ENCODE measurements at regions not wholly inside any gene's neighbourhood (a gene's known extent, or its start where the extent isn't known, plus 50 kb on each side); places are given as distances from the start of the nearest gene placed in this dataset.

DNA sequence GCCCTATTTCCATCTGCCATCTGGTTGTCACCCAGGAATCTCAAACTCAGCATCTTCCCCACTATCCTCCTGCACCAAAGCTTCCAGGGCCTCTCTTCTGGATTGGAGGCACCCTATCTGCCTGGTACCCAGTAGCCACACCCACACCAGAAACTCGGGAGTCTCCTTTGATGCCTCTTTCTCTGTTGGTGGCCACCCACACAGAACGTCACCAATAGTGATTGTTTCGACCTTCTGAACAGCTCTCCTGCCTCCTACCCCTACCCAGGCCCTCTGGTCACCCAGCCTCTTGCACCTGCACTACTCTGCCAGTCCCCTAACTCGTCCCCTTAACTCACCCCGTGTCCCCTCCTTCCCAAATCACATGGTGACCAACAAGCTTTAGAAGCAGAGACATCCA is 95.0 kb downstream of the IRF2BPL start:
- DNase-seq, result no peak
- Histone ChIP-seq H3K27me3 (replicated peaks) (no peaks in the 10 kb centered on the region), H3K36me3 (replicated peaks) (no peaks in the 10 kb centered on the region), H3K27ac (no peak overlapping the region), H3K4me3 (ENCODE audit: low read depth, low read length) (no peak overlapping the region)
- in situ Hi-C loops (cut with HindIII; ENCODE audit: low pct_ligation_motif_present, low sequenced_read_pairs), result no loop called here
- TF ChIP-seq, protein P1, sequence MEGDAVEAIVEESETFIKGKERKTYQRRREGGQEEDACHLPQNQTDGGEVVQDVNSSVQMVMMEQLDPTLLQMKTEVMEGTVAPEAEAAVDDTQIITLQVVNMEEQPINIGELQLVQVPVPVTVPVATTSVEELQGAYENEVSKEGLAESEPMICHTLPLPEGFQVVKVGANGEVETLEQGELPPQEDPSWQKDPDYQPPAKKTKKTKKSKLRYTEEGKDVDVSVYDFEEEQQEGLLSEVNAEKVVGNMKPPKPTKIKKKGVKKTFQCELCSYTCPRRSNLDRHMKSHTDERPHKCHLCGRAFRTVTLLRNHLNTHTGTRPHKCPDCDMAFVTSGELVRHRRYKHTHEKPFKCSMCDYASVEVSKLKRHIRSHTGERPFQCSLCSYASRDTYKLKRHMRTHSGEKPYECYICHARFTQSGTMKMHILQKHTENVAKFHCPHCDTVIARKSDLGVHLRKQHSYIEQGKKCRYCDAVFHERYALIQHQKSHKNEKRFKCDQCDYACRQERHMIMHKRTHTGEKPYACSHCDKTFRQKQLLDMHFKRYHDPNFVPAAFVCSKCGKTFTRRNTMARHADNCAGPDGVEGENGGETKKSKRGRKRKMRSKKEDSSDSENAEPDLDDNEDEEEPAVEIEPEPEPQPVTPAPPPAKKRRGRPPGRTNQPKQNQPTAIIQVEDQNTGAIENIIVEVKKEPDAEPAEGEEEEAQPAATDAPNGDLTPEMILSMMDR (IDR thresholded peaks at IDR 0.05; ENCODE audit: low read depth, low read length, missing control alignments), result no peak

DNA sequence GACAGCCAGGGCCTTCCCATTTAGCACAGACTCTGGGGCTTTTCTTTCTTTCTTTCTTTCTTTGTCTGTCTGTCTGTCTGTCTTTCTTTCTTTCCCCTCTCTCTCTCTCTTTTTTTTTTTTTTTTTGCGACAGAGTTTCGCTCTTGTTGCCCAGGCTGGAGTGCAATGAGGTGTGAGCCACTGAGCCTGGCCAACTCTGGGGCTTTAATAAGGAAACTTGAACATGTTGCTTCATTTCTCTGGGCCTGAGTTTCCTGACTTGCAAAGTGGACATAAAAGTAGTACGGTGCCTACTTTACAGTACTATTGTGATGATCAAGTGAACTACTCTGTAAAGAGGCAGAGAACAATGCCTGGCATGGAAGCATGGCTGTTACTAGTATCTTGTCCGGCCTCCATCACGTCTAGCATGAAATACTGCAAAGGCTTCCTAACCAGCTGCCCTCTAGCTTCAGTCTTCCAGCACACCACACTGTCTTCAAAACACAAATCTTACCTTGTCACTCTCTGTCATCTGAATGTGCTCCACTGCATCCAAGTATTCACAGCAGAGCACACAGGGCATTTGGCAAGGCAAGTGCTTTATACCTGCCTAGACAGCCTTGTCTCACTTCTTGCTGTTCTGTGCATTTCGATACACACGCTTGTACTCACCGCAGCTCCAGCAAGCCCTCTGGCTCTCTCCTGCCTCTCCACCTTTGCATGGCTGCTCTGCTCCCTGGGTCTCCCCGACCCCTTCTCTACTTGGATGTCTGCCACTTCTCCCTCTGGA is 96.7 kb downstream of the IRF2BPL start:
- in situ Hi-C loops (cut with HindIII; ENCODE audit: low pct_ligation_motif_present, low sequenced_read_pairs), result no loop called here
- TF ChIP-seq, protein P1 (IDR thresholded peaks at IDR 0.05; ENCODE audit: low read depth, low read length, missing control alignments), result no peak
- Histone ChIP-seq H3K36me3 (replicated peaks) (no peaks in the 10 kb centered on the region), H3K27ac (no peak overlapping the region), H3K27me3 (replicated peaks) (no peaks in the 10 kb centered on the region), H3K4me3 (ENCODE audit: low read depth, low read length) (no peak overlapping the region)
- DNase-seq, result no peak

DNA sequence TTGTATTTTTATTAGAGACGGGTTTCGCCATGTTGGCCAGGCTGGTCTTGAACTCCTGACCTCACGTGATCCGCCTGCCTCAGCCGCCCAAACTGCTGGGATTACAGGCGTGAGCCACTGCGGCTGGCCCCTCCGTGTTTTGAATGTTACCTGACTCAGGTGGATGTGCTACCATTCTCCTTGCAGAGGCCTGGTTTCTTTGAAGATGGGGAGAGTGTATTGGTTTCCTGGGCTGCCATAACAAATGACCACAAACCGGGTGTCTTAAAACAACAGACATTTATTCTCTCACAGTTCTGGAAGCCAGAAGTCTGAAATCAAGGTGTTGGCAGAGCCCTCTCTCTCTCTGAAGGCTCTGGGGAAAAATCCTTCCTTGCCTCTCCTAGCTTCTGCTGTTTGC is 98.0 kb downstream of the IRF2BPL start:
- TF ChIP-seq, protein P1 (IDR thresholded peaks at IDR 0.05; ENCODE audit: low read depth, low read length, missing control alignments), result no peak
- H3K36me3 ChIP-seq (replicated peaks), result no peaks in the 10 kb centered on the region
- no peaks in the 10 kb centered on the region for H3K27me3 ChIP-seq (replicated peaks)
- in situ Hi-C loops (cut with HindIII; ENCODE audit: low pct_ligation_motif_present, low sequenced_read_pairs), result no loop called here
- H3K27ac ChIP-seq, result no peak overlapping the region
- no peak for DNase-seq
- no peak overlapping the region for H3K4me3 ChIP-seq (ENCODE audit: low read depth, low read length)

DNA sequence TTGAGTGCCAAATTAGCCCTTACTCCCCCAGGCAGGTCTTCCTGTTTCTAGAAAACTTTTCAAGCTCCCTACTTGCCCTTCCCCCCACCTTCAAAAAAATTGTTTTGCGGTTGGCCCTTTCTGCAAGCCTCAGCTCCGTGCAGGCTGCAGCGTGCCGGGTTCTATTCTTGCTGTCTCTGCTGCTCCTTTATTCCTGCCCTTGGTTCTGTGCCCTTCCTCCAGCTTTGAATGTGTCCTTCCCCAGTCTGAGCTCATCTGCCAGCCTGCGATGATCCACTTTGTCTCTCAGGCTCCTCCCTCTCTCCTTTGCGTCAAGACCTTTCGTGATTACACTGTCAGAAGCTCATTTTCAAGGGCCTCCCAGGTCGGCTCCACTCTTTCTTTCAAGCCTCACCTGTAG is 98.6 kb downstream of the IRF2BPL start:
- TF ChIP-seq, protein P1 (IDR thresholded peaks at IDR 0.05; ENCODE audit: low read depth, low read length, missing control alignments), result no peak
- in situ Hi-C loops (cut with HindIII; ENCODE audit: low pct_ligation_motif_present, low sequenced_read_pairs), result no loop called here
- H3K4me3 ChIP-seq (ENCODE audit: low read depth, low read length), result no peak overlapping the region
- H3K27ac ChIP-seq, result no peak overlapping the region
- H3K27me3 ChIP-seq (replicated peaks), result no peaks in the 10 kb centered on the region
- no peaks in the 10 kb centered on the region for H3K36me3 ChIP-seq (replicated peaks)
- DNase-seq, result no peak

- H3K27ac ChIP-seq, result no peak overlapping the region
- TF ChIP-seq, protein P1 (IDR thresholded peaks at IDR 0.05; ENCODE audit: low read depth, low read length, missing control alignments), result no peak
- in situ Hi-C loops (cut with HindIII; ENCODE audit: low pct_ligation_motif_present, low sequenced_read_pairs), result no loop called here
These were observed 100.4 kb downstream of the IRF2BPL start for GRCh38 chr14:76927971-76928700.

More at GRCh38 chr14:76927971-76928700, 100.4 kb downstream of the IRF2BPL start:
- H3K27me3 ChIP-seq (replicated peaks), result no peaks in the 10 kb centered on the region
- no peaks in the 10 kb centered on the region for H3K36me3 ChIP-seq (replicated peaks)
- no peak for DNase-seq
- H3K4me3 ChIP-seq (ENCODE audit: low read depth, low read length), result no peak overlapping the region

All from brain microvascular endothelial cell (primary cell).